CD14-positive monocyte (primary cell): ENCODE measurements at regions not wholly inside any gene's neighbourhood (a gene's known extent, or its start where the extent isn't known, plus 50 kb on each side); places are given as distances from the start of the nearest gene placed in this dataset.

Source experiments
- DNase-seq, 3 donors: peaks; one replicate each; pipeline ENCODE4 v3.0.0-alpha.2; 2011 to 2022
- H2AFZ ChIP-seq: 2 replicates; pipeline ENCODE4 v1.6.0; 2012; ENCODE audit warnings: mild to moderate bottlenecking, low read depth, low read length, inconsistent platforms; ENCODE audit not compliant: insufficient read depth, poor library complexity, severe bottlenecking
- H3K27ac ChIP-seq, 2 donors: 1 replicate in 1 of 2; 2 replicates in 1 of 2; pipeline ENCODE4 v1.5.1; 2012 to 2013; ENCODE audit warnings: low read length in 2 of 2, control low read depth in 1 of 2, inconsistent platforms in 1 of 2, low read depth in 1 of 2, mild to moderate bottlenecking in 1 of 2
- H3K27me3 ChIP-seq, 2 donors: one replicate each; pipeline versions ENCODE4 v1.6.0 to v1.6.1; 2011 to 2013; ENCODE audit warnings: low read length in 2 of 2; ENCODE audit not compliant: control insufficient read depth in 2 of 2, insufficient read depth in 2 of 2
- H3K36me3 ChIP-seq, 2 donors: replicated peaks in 1 of 2; 1 replicate in 1 of 2; 2 replicates in 1 of 2; pipeline versions ENCODE4 v1.5.1 to v1.6.1; 2012 to 2013; ENCODE audit warnings: low read length in 2 of 2, control low read depth in 1 of 2, inconsistent platforms in 1 of 2, mild to moderate bottlenecking in 1 of 2; ENCODE audit not compliant: insufficient read depth in 2 of 2, control insufficient read depth in 1 of 2
- H3K4me1 ChIP-seq, 2 donors: 1 replicate in 1 of 2; 2 replicates in 1 of 2; pipeline versions ENCODE4 v1.5.1 to v1.6.1; 2012 to 2013; ENCODE audit warnings: low read length in 2 of 2, control low read depth in 1 of 2, inconsistent platforms in 1 of 2, mild to moderate bottlenecking in 1 of 2, moderate library complexity in 1 of 2; ENCODE audit not compliant: insufficient read depth in 2 of 2, control insufficient read depth in 1 of 2
- H3K4me2 ChIP-seq: replicated peaks from 2 replicates; pipeline ENCODE3; 2012; ENCODE audit warnings: low read length, moderate library complexity, mild to moderate bottlenecking; ENCODE audit not compliant: poor library complexity, severe bottlenecking; ENCODE audit errors: extremely low read depth
- H3K4me3 ChIP-seq, 3 experiments: fragments of 200-600 bp in 1 of 3; sonication (generic) in 1 of 3; replicated peaks in 1 of 3; 1 replicate in 2 of 3; 2 replicates in 1 of 3; pipeline ENCODE4 v1.5.1; 2011 to 2013; ENCODE audit warnings: low read length in 3 of 3, mild to moderate bottlenecking in 3 of 3, control low read depth in 2 of 3, low read depth in 2 of 3, inconsistent platforms in 1 of 3, moderate library complexity in 1 of 3
- H3K79me2 ChIP-seq: 2 replicates; pipeline ENCODE4 v1.6.0; 2012; ENCODE audit warnings: mild to moderate bottlenecking, control low read depth, inconsistent platforms, low read length, moderate library complexity; ENCODE audit not compliant: insufficient read depth
- H3K9ac ChIP-seq: 2 replicates; pipeline ENCODE4 v1.6.0; 2017; ENCODE audit warnings: low read length, mild to moderate bottlenecking; ENCODE audit not compliant: insufficient read depth, poor library complexity, severe bottlenecking
- H3K9me3 ChIP-seq, 2 donors: replicated peaks in 1 of 2; 1 replicate in 1 of 2; 2 replicates in 1 of 2; pipeline versions ENCODE4 v1.5.1 to v1.6.1; 2012 to 2013; ENCODE audit warnings: low read length in 2 of 2, control low read depth in 1 of 2; ENCODE audit not compliant: control insufficient read depth in 1 of 2, insufficient read depth in 1 of 2
- H4K20me1 ChIP-seq: 2 replicates; pipeline ENCODE4 v1.6.0; 2012; ENCODE audit warnings: mild to moderate bottlenecking, low read length, control low read depth, moderate library complexity; ENCODE audit not compliant: insufficient read depth
- H3K27ac Mint-ChIP-seq, 7 donors: one replicate each; pipeline ENCODE4 v1.8.0; 2020; ENCODE audit warnings: mild to moderate bottlenecking in 7 of 7, mixed read lengths in 7 of 7, moderate library complexity in 6 of 7, inconsistent platforms in 2 of 7
- H3K27me3 Mint-ChIP-seq, 3 donors: one replicate each; pipeline ENCODE4 v1.8.0; 2021 to 2022; ENCODE audit warnings: low read depth in 3 of 3, mild to moderate bottlenecking in 3 of 3, mixed read lengths in 3 of 3, moderate library complexity in 3 of 3, inconsistent platforms in 1 of 3
- H3K36me3 Mint-ChIP-seq, 2 donors: one replicate each; pipeline ENCODE4 v1.8.0; 2020; ENCODE audit warnings: mixed read lengths in 2 of 2, inconsistent platforms in 1 of 2, mild to moderate bottlenecking in 1 of 2
- H3K4me1 Mint-ChIP-seq: one replicate; pipeline ENCODE4 v1.8.0; 2020; ENCODE audit warnings: mild to moderate bottlenecking, mixed read lengths
- H3K4me3 Mint-ChIP-seq, 2 donors: one replicate each; pipeline ENCODE4 v1.8.0; 2020; ENCODE audit warnings: mild to moderate bottlenecking in 2 of 2, mixed read lengths in 2 of 2, moderate library complexity in 1 of 2
- H3K9me3 Mint-ChIP-seq, 7 donors: one replicate each; pipeline ENCODE4 v1.8.0; 2020 to 2022; ENCODE audit warnings: mixed read lengths in 7 of 7, mild to moderate bottlenecking in 6 of 7, moderate library complexity in 6 of 7, inconsistent platforms in 2 of 7
- CTCF ChIP-seq: fragments of 200-600 bp; IDR thresholded peaks from one replicate; pipeline ENCODE4 v1.8.0; 2022; ENCODE audit warnings: antibody characterized with exemption, mild to moderate bottlenecking
- WGBS: methylation state at CpG from one replicate; pipeline ENCODE4 v1.1.5; 2013; ENCODE audit warnings: missing lambda C conversion rate; ENCODE audit not compliant: insufficient coverage; 5-methylcytosine and 5-hydroxymethylcytosine counted together
- intact Hi-C, 2 donors: fragments of 100-400 bp; cut with micrococcal nuclease; formaldehyde crosslinking; loops; one replicate each; pipeline versions ENCODE4 v1.15.0 to v1.15.1; 2023

DNA sequence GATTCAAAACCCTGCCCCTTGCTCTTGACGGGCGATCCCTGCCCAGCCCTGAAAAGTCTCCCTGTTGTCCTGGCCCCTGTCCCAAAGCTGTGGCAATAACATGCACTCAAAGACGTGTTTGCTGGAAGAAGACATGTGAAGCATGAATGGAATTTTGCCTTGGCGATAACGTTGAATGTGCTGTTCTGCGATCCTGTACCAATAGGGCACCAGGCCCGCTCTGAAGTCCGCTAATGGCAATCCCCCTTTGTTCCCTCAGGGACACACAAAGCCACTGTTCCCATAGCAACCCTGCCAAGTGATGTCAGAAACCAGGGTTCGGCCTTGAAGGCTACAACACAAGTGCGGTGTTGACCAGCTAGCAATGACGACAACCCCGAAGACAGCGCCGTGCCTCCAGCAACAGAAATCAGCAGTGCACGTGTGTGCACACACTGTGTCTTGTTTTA, 284.6 kb downstream of the KLF6 start:
- H3K9me3 Mint-ChIP-seq, result peaks cover 0 to 2% (median 0%) of the 10 kb centered on the region in 7 donors
- H3K27me3 ChIP-seq, result no peaks in the 10 kb centered on the region
- H3K9me3 ChIP-seq, result no peaks in the 10 kb centered on the region
- no peak for TF ChIP-seq CTCF
- no peaks in the 10 kb centered on the region for H3K36me3 ChIP-seq
- no peak overlapping the region for H3K27ac Mint-ChIP-seq
- H3K4me3 ChIP-seq, result no peak overlapping the region
- H3K4me2 ChIP-seq, result no peak overlapping the region
- H3K9ac ChIP-seq, result no peak overlapping the region
- H3K4me1 ChIP-seq, result no peaks in the 10 kb centered on the region
- intact Hi-C loops, result no loop called here
- no peak overlapping the region for H3K27ac ChIP-seq
- no peak for DNase-seq
- H3K4me1 Mint-ChIP-seq, result no peaks in the 10 kb centered on the region
- H3K27me3 Mint-ChIP-seq, result peaks cover 3 to 9% (median 7%) of the 10 kb centered on the region in 3 donors
- no peak overlapping the region for H3K4me3 Mint-ChIP-seq
- no peak overlapping the region for H2AFZ ChIP-seq
- H3K36me3 Mint-ChIP-seq, result no peaks in the 10 kb centered on the region
- H4K20me1 ChIP-seq, result no peaks in the 10 kb centered on the region
- no peaks in the 10 kb centered on the region for H3K79me2 ChIP-seq
- WGBS, result 100% methylated on average over 9 of the region's 15 CpGs

GRCh38 chr10:3499120-3499519, 285.9 kb downstream of the KLF6 start:
- Histone ChIP-seq H3K4me1 (no peaks in the 10 kb centered on the region), H3K4me2 (no peak overlapping the region), H3K79me2 (no peaks in the 10 kb centered on the region), H4K20me1 (no peaks in the 10 kb centered on the region), H2AFZ (no peak overlapping the region), H3K9ac (no peak overlapping the region), H3K27ac (no peak overlapping the region), H3K9me3 (no peaks in the 10 kb centered on the region), H3K36me3 (no peaks in the 10 kb centered on the region), H3K27me3 (no peaks in the 10 kb centered on the region), H3K4me3 (no peak overlapping the region)
- no CpG with 5 or more reads among the region's 4 CpGs for WGBS
- peaks cover 0 to 5% (median 0%) of the 10 kb centered on the region in 7 donors for H3K9me3 Mint-ChIP-seq
- DNase-seq, result no peak
- no peaks in the 10 kb centered on the region for H3K4me1 Mint-ChIP-seq
- H3K27ac Mint-ChIP-seq, result no peak overlapping the region
- no peaks in the 10 kb centered on the region for H3K36me3 Mint-ChIP-seq
- H3K27me3 Mint-ChIP-seq, result peaks cover 3 to 9% (median 9%) of the 10 kb centered on the region in 3 donors
- TF ChIP-seq CTCF, result no peak
- H3K4me3 Mint-ChIP-seq, result no peak overlapping the region
- intact Hi-C loops, result no loop called here
